WTC11 (cell line): ENCODE measurements at regions not wholly inside any gene's neighbourhood (a gene's known extent, or its start where the extent isn't known, plus 50 kb on each side); places are given as distances from the start of the nearest gene placed in this dataset.

Experiments
- ATAC-seq: fragments of 200-7000 bp; cut with Tn5 transposase; 2 replicates; pipeline ENCODE4 v1.10.0; 2021; ENCODE audit warnings: mild to moderate bottlenecking, moderate library complexity
- CTCF ChIA-PET: fragments of 300-600 bp; sonication (Branson Sonifier 250); formaldehyde crosslinking; loops from one replicate; lab custom pipeline; 2021; ENCODE audit warnings: antibody characterized with exemption; lab: Charles Lee
- POLR2A ChIA-PET: fragments of 350-600 bp; sonication (Branson Sonifier 250); formaldehyde crosslinking; loops from one replicate; lab custom pipeline; 2021; ENCODE audit warnings: antibody characterized with exemption; lab: Charles Lee
- DNase-seq: peaks from one replicate; pipeline ENCODE4 v3.0.0; 2021; ENCODE audit warnings: low spot score
- H3K27ac Mint-ChIP-seq: 2 replicates; pipeline ENCODE4 v1.8.0; 2021; ENCODE audit warnings: mixed read lengths
- H3K27me3 Mint-ChIP-seq: 2 replicates; pipeline ENCODE4 v1.8.0; 2021; ENCODE audit warnings: low read depth, mild to moderate bottlenecking, moderate library complexity, mixed read lengths
- H3K36me3 Mint-ChIP-seq: 2 replicates; pipeline ENCODE4 v1.8.0; 2021; ENCODE audit warnings: mixed read lengths
- H3K4me1 Mint-ChIP-seq: 2 replicates; pipeline ENCODE4 v1.8.0; 2022; ENCODE audit warnings: mixed read lengths
- H3K4me3 Mint-ChIP-seq: 2 replicates; pipeline ENCODE4 v1.8.0; 2021; ENCODE audit warnings: mild to moderate bottlenecking, moderate library complexity, mixed read lengths
- H3K9me3 Mint-ChIP-seq: 2 replicates; pipeline ENCODE4 v1.8.0; 2021; ENCODE audit warnings: mixed read lengths
- GABPB1 ChIP-seq: sonication (generic); formaldehyde crosslinking; IDR thresholded peaks from 2 replicates; pipeline ENCODE4 v1.8.1; 2023; ENCODE audit warnings: mild to moderate bottlenecking, missing genetic modification reagents
- OVOL2 ChIP-seq: fragments of 250-450 bp; sonication (Bioruptor Pico); IDR thresholded peaks from 2 replicates; pipeline ENCODE4 v1.9.0; 2021; ENCODE audit warnings: mild to moderate bottlenecking, borderline replicate concordance
- SMAD4 ChIP-seq: sonication (generic); formaldehyde crosslinking; IDR thresholded peaks from 2 replicates; pipeline ENCODE4 v1.8.0; 2022; ENCODE audit warnings: mild to moderate bottlenecking, missing genetic modification reagents
- ZNF138 ChIP-seq: sonication (generic); formaldehyde crosslinking; conservative IDR thresholded peaks from 2 replicates; pipeline ENCODE4 v1.8.1; 2022; ENCODE audit warnings: mild to moderate bottlenecking, moderate library complexity, missing genetic modification reagents
- ZNF423 ChIP-seq: fragments of 250-450 bp; sonication (Bioruptor Pico); IDR thresholded peaks from 2 replicates; pipeline ENCODE4 v2.1.2; 2022; ENCODE audit warnings: mild to moderate bottlenecking, moderate library complexity
- TF ChIP-seq, protein P1 (sequence below): sonication (generic); formaldehyde crosslinking; IDR thresholded peaks from 2 replicates; pipeline ENCODE4 v1.8.0; 2023; ENCODE audit warnings: missing genetic modification reagents
- TF ChIP-seq, protein P2 (sequence below): sonication (generic); formaldehyde crosslinking; IDR thresholded peaks from 2 replicates; pipeline ENCODE4 v1.8.0; 2022; ENCODE audit warnings: mild to moderate bottlenecking, missing genetic modification reagents

DNA sequence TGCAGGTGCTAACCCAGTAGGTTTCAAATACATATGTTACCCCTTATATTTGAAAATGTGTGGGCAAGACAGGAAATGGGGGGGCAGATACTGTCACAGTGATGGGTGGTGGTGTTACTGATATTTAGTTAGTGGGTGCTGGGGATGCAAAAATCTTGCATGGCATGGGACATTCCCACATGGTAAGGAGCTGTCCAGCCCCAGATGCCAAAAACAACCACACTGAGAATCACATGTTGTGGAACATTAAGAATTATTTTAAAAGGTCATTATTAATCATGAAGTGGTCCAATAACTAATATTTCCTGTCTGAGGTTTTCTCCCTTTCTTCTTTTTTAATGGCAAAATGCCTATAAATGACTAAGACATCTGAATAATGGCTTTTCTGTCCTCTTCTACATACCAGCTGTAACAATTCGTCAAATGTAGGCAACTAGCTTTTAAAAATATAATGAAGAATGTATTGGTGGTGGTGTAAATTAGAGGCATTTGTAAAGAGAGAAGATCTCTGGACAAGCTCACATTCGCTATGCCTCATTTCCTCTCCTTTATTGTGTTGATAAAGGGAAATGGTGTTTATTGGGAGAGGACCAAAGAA, 57.3 kb upstream of the SLC35B3 start:
- POLR2A ChIA-PET: no interaction called here
- peaks cover 18% of the 10 kb centered on the region for H3K36me3 Mint-ChIP-seq
- no peak overlapping the region for H3K4me3 Mint-ChIP-seq
- CTCF ChIA-PET: interaction anchor here (1.9 kb wide), 1 partner anchor 11 kb away, joined by 16 read pairs; no protein-coding TSS in a partner anchor
- ATAC-seq: no peak
- H3K4me1 Mint-ChIP-seq: peaks cover 17% of the 10 kb centered on the region
- H3K27ac Mint-ChIP-seq: no peak overlapping the region
- peaks cover 22% of the 10 kb centered on the region for H3K9me3 Mint-ChIP-seq
- DNase-seq: no peak
- H3K27me3 Mint-ChIP-seq: no peaks in the 10 kb centered on the region
- TF ChIP-seq, protein P1, sequence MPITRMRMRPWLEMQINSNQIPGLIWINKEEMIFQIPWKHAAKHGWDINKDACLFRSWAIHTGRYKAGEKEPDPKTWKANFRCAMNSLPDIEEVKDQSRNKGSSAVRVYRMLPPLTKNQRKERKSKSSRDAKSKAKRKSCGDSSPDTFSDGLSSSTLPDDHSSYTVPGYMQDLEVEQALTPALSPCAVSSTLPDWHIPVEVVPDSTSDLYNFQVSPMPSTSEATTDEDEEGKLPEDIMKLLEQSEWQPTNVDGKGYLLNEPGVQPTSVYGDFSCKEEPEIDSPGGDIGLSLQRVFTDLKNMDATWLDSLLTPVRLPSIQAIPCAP (CRISPR knock-in tag): no peak
- TF ChIP-seq GABPB1 (CRISPR knock-in tag) (no peak), SMAD4 (CRISPR knock-in tag) (no peak), OVOL2 (no peak), ZNF423 (no peak), ZNF138 (CRISPR knock-in tag) (no peak)
- TF ChIP-seq, protein P2, sequence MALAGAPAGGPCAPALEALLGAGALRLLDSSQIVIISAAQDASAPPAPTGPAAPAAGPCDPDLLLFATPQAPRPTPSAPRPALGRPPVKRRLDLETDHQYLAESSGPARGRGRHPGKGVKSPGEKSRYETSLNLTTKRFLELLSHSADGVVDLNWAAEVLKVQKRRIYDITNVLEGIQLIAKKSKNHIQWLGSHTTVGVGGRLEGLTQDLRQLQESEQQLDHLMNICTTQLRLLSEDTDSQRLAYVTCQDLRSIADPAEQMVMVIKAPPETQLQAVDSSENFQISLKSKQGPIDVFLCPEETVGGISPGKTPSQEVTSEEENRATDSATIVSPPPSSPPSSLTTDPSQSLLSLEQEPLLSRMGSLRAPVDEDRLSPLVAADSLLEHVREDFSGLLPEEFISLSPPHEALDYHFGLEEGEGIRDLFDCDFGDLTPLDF (CRISPR knock-in tag): no peak
- TF ChIP-seq, all 79 proteins: peak for 0
